Smooth muscle cell (in vitro differentiated cells): ENCODE measurements at regions not wholly inside any gene's neighbourhood (a gene's known extent, or its start where the extent isn't known, plus 50 kb on each side); places are given as distances from the start of the nearest gene placed in this dataset.

Source experiments
- DNase-seq: peaks from one replicate; lab custom pipeline; 2025; ENCODE audit not compliant: unreplicated experiment; lab: John Stamatoyannopoulos, UW
- H2AFZ ChIP-seq: fragments of 200-600 bp; sonication (generic); 2 replicates; pipeline ENCODE4 v1.6.0; 2016; ENCODE audit warnings: antibody characterized with exemption, low read depth, mild to moderate bottlenecking
- H3F3A ChIP-seq: fragments of 200-600 bp; sonication (generic); 2 replicates; pipeline ENCODE4 v1.6.0; 2017; ENCODE audit warnings: antibody characterized with exemption, low read depth
- H3K27ac ChIP-seq: fragments of 200-600 bp; sonication (generic); 2 replicates; pipeline ENCODE4 v1.5.1; 2016; ENCODE audit warnings: low read depth, mild to moderate bottlenecking
- H3K27me3 ChIP-seq: fragments of 200-600 bp; sonication (generic); 2 replicates; pipeline ENCODE4 v1.6.1; 2016; ENCODE audit warnings: low read depth, mild to moderate bottlenecking
- H3K36me3 ChIP-seq: fragments of 200-600 bp; sonication (generic); 2 replicates; pipeline ENCODE4 v1.5.1; 2016; ENCODE audit warnings: low read depth
- H3K4me1 ChIP-seq: fragments of 200-600 bp; sonication (generic); 2 replicates; pipeline ENCODE4 v1.5.1; 2016; ENCODE audit warnings: low read depth
- H3K4me2 ChIP-seq: fragments of 200-600 bp; sonication (generic); 2 replicates; pipeline ENCODE4 v1.6.0; 2016; ENCODE audit warnings: mild to moderate bottlenecking
- H3K4me3 ChIP-seq: fragments of 200-600 bp; sonication (generic); 2 replicates; pipeline ENCODE4 v1.5.1; 2016; ENCODE audit warnings: mild to moderate bottlenecking
- H3K79me2 ChIP-seq: fragments of 200-600 bp; sonication (generic); 2 replicates; pipeline ENCODE4 v1.6.0; 2016; ENCODE audit warnings: low read depth, mild to moderate bottlenecking
- H3K9ac ChIP-seq: fragments of 200-600 bp; sonication (generic); 2 replicates; pipeline ENCODE4 v1.6.0; 2016; ENCODE audit warnings: low read depth
- H3K9me3 ChIP-seq: fragments of 200-600 bp; sonication (generic); replicated peaks from 2 replicates; pipeline ENCODE4 v1.5.1; 2016; ENCODE audit warnings: low read depth
- H4K20me1 ChIP-seq: fragments of 200-600 bp; sonication (generic); 2 replicates; pipeline ENCODE4 v1.6.0; 2016; ENCODE audit warnings: low read depth
- CTCF ChIP-seq: fragments of 200-600 bp; sonication (generic); IDR thresholded peaks from 2 replicates; pipeline ENCODE4 v1.5.1; 2017; ENCODE audit warnings: borderline replicate concordance, mild to moderate bottlenecking, antibody characterized with exemption; ENCODE audit not compliant: insufficient read depth, poor library complexity, severe bottlenecking
- WGBS: methylation state at CpG from one replicate; pipeline ENCODE4 v1.1.7; 2016; ENCODE audit warnings: low lambda C conversion rate; 5-methylcytosine and 5-hydroxymethylcytosine counted together

DNA sequence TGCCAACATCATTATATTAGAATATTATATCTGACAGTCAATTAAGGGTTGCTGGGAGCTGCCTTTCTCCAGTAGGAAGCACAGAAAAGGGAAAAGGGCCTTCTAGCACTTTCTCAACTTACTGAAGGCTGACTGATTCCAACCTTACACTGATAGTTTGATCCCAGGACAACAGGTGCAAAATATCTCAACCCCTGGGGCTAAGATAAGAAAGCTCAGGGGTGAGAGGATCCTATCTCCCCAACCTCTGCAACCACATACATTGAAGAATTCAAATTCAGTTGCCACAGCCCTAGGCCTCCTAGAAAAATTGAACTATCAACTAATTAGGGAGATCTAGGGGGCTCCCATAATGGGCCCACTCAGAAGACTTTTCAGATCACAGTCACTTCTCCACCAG lies 179.1 kb upstream of the GPRIN3 start:
- Histone ChIP-seq H2AFZ (no peak overlapping the region), H3K79me2 (no peaks in the 10 kb centered on the region), H3F3A (no peaks in the 10 kb centered on the region), H4K20me1 (no peaks in the 10 kb centered on the region), H3K27me3 (no peaks in the 10 kb centered on the region), H3K4me2 (no peak overlapping the region), H3K9me3 (no peaks in the 10 kb centered on the region), H3K9ac (no peak overlapping the region), H3K36me3 (no peaks in the 10 kb centered on the region), H3K4me3 (no peak overlapping the region), H3K27ac (no peak overlapping the region), H3K4me1 (no peaks in the 10 kb centered on the region)
- DNase-seq = no peak
- TF ChIP-seq CTCF = no peak

DNA sequence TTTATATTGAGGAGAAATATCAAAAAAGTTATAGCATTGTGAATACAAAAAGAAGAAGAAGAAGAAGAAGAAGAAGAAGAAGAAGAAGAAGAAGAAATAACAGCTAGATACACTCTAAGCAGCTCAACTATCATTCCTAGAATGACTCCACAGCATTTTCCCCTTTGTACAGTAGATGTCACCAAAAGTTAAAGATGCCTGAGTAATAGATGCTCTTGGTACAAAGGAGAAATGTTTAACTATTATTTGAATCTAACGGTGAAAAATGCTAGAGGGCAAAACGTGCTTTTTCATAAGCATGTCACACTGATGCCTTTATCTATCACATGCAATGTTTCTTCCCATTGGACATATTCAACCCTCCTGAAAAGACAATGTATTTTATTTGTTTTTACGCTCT lies 178.4 kb upstream of the GPRIN3 start:
- no peak overlapping the region for H2AFZ ChIP-seq
- no peaks in the 10 kb centered on the region for H3K36me3 ChIP-seq
- no peaks in the 10 kb centered on the region for H3K9me3 ChIP-seq
- H3K27me3 ChIP-seq = no peaks in the 10 kb centered on the region
- no peak overlapping the region for H3K4me2 ChIP-seq
- TF ChIP-seq CTCF = peak; percentile 18
- H3K79me2 ChIP-seq = no peaks in the 10 kb centered on the region
- no peak overlapping the region for H3K4me3 ChIP-seq
- H4K20me1 ChIP-seq = no peaks in the 10 kb centered on the region
- no peak overlapping the region for H3K9ac ChIP-seq
- no peak overlapping the region for H3K27ac ChIP-seq
- no peaks in the 10 kb centered on the region for H3F3A ChIP-seq
- no peak for DNase-seq
- WGBS = 72% methylated on average over 3 of the region's 3 CpGs
- H3K4me1 ChIP-seq = no peaks in the 10 kb centered on the region

DNA sequence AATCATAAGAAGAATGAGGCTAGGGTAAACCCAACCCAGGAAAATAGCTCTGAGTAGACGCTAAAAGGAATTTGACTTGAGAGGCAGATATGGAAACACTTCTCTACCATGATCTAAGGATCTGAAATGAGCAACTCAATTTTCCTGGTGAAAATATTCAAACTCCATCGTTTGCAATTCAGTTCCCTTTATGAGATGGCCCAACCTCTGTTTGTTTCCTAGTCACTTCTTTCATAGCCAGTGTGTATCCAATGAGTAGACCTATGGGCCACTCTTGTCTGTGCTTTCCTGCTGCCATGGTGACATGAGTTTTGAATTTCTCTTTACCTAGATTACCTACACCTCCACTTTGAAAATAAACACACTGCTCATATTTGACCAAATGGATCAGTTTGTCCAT lies 176.2 kb upstream of the GPRIN3 start:
- no peak overlapping the region for H3K4me3 ChIP-seq
- no peak overlapping the region for H3K4me2 ChIP-seq
- DNase-seq = no peak
- H3K27ac ChIP-seq = no peak overlapping the region
- H3K79me2 ChIP-seq = no peaks in the 10 kb centered on the region
- 91% methylated on average over 2 of the region's 2 CpGs for WGBS
- TF ChIP-seq CTCF = no peak
- H3K27me3 ChIP-seq = no peaks in the 10 kb centered on the region
- H3F3A ChIP-seq = no peaks in the 10 kb centered on the region
- no peaks in the 10 kb centered on the region for H3K9me3 ChIP-seq
- no peak overlapping the region for H2AFZ ChIP-seq
- H3K9ac ChIP-seq = no peak overlapping the region
- no peaks in the 10 kb centered on the region for H4K20me1 ChIP-seq
- no peaks in the 10 kb centered on the region for H3K4me1 ChIP-seq
- no peaks in the 10 kb centered on the region for H3K36me3 ChIP-seq

DNA sequence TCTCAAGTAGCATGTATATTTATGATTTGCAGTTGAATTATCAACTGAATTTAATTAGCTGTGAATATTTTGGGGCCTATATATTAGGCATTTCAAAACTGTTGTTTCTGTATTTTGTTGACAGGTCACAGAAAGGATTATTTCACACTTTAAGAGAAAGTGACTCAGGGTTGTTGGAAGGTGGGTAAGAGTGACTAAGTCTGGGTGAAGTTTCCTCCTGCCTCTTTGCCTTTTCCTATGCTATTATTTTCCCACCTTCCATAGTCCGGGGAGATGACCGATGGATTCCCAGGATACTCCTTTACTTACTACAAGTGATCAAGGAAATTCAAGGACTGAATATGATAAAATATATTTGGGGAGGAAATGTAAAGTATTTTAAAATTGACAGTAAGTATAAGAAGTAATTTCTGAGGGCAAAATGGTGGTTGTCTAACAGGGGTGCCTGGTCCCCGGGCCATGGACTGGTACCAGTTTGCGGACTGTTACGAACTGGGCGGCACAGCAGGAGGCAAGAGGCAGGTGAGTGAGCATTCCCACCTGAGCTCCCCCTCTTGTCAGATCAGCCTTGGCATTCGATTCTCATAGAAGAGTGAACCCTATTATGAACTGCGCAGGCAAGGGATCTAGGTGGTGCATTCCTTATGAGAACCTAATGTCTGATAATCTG lies 175.5 kb upstream of the GPRIN3 start:
- Histone ChIP-seq H3K9me3 (no peaks in the 10 kb centered on the region), H3K4me2 (no peak overlapping the region), H2AFZ (no peak overlapping the region), H3K9ac (no peak overlapping the region), H3K27ac (no peak overlapping the region), H3K4me1 (no peaks in the 10 kb centered on the region), H3K36me3 (no peaks in the 10 kb centered on the region), H3K27me3 (no peaks in the 10 kb centered on the region), H3K4me3 (no peak overlapping the region), H3F3A (no peaks in the 10 kb centered on the region), H4K20me1 (no peaks in the 10 kb centered on the region), H3K79me2 (no peaks in the 10 kb centered on the region)
- DNase-seq = no peak
- TF ChIP-seq CTCF = no peak
- WGBS = 98% methylated on average over 8 of the region's 8 CpGs
